ENCODE measurements at regions not wholly inside any gene's neighbourhood (a gene's known extent, or its start where the extent isn't known, plus 50 kb on each side); places are given as distances from the start of the nearest gene placed in this dataset.

DNA sequence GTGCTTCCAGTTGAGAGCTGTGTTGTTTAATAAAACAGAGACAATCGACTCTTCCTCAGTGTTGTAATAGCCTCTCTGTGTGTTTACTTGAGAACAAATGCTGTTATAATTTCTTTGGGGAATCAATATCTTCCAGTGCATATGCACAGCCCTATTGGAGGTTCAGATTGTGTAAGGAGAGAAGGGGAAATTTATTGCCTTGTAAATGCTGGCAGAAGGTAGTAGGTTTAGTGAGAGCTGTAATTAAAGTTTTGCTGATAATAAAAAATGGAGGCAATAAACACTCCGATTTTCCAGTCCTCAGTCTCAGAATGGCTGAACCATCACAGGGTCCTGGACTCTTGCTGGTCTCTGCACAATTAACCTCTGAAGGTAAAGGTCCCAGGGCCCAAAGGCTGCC is 128.3 kb downstream of the C5orf15 start:
- no peak overlapping the region for H2AFZ ChIP-seq (ENCODE audit: control insufficient read depth, low read length)
- no peak for TF ChIP-seq CTCF (optimal IDR thresholded peaks at IDR 0.05 in 1 of 3, IDR thresholded peaks at IDR 0.05 in 1 of 3, conservative IDR thresholded peaks at IDR 0.05 in 1 of 3; ENCODE audit: extremely low read depth in 1 of 3, insufficient read depth in 2 of 3, low read length in 3 of 3)
- no peak for TF ChIP-seq EZH2 (IDR thresholded peaks at IDR 0.05; ENCODE audit: low read length)

GRCh38 chr5:133839721-133840120 is 128.7 kb downstream of the C5orf15 start:
- Histone ChIP-seq H2AFZ (ENCODE audit: control insufficient read depth, low read length) (no peak overlapping the region), H3K36me3 (ENCODE audit: control insufficient read depth in 2 of 2, extremely low read depth in 1 of 2, insufficient read depth in 2 of 2, low read length in 2 of 2) (no peaks in the 10 kb centered on the region), H3K4me1 (ENCODE audit: control insufficient read depth, extremely low read depth, insufficient read depth, low read length) (peaks cover 5% of the 10 kb centered on the region), H3K27ac (ENCODE audit: control insufficient read depth, insufficient read depth, low read length) (no peak overlapping the region), H4K20me1 (ENCODE audit: control insufficient read depth, extremely low read depth, insufficient read depth, low read length) (no peaks in the 10 kb centered on the region), H3K9ac (ENCODE audit: control insufficient read depth, extremely low read depth, insufficient read depth, low read length) (no peak overlapping the region), H3K9me1 (ENCODE audit: control insufficient read depth, extremely low read depth, insufficient read depth, low read length) (no peaks in the 10 kb centered on the region), H3K9me3 (ENCODE audit: control insufficient read depth, low read depth, low read length) (no peaks in the 10 kb centered on the region), H3K79me2 (ENCODE audit: control insufficient read depth, insufficient read depth, low read length) (no peaks in the 10 kb centered on the region), H3K4me3 (ENCODE audit: control insufficient read depth in 2 of 3, extremely low read depth in 1 of 3, insufficient read depth in 2 of 3, low read depth in 1 of 3, low read length in 3 of 3) (no peak overlapping the region), H3K4me2 (ENCODE audit: control insufficient read depth, extremely low read depth, insufficient read depth, low read depth, low read length) (no peak overlapping the region), H3K27me3 (ENCODE audit: control insufficient read depth, extremely low read depth, insufficient read depth, low read length) (peaks cover 52% of the 10 kb centered on the region)
- DNase-seq (ENCODE audit: low read depth, low spot score) (no peak), FAIRE-seq (no peak)
- dilution Hi-C loops (cut with MboI; ENCODE audit: extremely low pct_ligation_motif_present, low sequenced_read_pairs), result no loop called here
- TF ChIP-seq EZH2 (IDR thresholded peaks at IDR 0.05; ENCODE audit: low read length) (no peak), CTCF (optimal IDR thresholded peaks at IDR 0.05 in 1 of 3, IDR thresholded peaks at IDR 0.05 in 1 of 3, conservative IDR thresholded peaks at IDR 0.05 in 1 of 3; ENCODE audit: extremely low read depth in 1 of 3, insufficient read depth in 2 of 3, low read length in 3 of 3) (no peak)

More for the DNA sequence above, 128.3 kb downstream of the C5orf15 start:
- peaks cover 52% of the 10 kb centered on the region for H3K27me3 ChIP-seq (ENCODE audit: control insufficient read depth, extremely low read depth, insufficient read depth, low read length)
- no peak overlapping the region for H3K27ac ChIP-seq (ENCODE audit: control insufficient read depth, insufficient read depth, low read length)
- no peak overlapping the region for H3K9ac ChIP-seq (ENCODE audit: control insufficient read depth, extremely low read depth, insufficient read depth, low read length)
- H3K9me1 ChIP-seq (ENCODE audit: control insufficient read depth, extremely low read depth, insufficient read depth, low read length), result peaks cover 2% of the 10 kb centered on the region
- H3K9me3 ChIP-seq (ENCODE audit: control insufficient read depth, low read depth, low read length), result no peaks in the 10 kb centered on the region
- FAIRE-seq (no peak), DNase-seq (ENCODE audit: low read depth, low spot score) (no peak)
- no peaks in the 10 kb centered on the region for H3K79me2 ChIP-seq (ENCODE audit: control insufficient read depth, insufficient read depth, low read length)
- H3K4me1 ChIP-seq (ENCODE audit: control insufficient read depth, extremely low read depth, insufficient read depth, low read length), result peaks cover 10% of the 10 kb centered on the region
- dilution Hi-C loops (cut with MboI; ENCODE audit: extremely low pct_ligation_motif_present, low sequenced_read_pairs), result no loop called here
- H3K4me2 ChIP-seq (ENCODE audit: control insufficient read depth, extremely low read depth, insufficient read depth, low read depth, low read length), result no peak overlapping the region
- H4K20me1 ChIP-seq (ENCODE audit: control insufficient read depth, extremely low read depth, insufficient read depth, low read length), result peaks cover 3% of the 10 kb centered on the region
- no peak overlapping the region for H3K4me3 ChIP-seq (ENCODE audit: control insufficient read depth in 2 of 3, extremely low read depth in 1 of 3, insufficient read depth in 2 of 3, low read depth in 1 of 3, low read length in 3 of 3)
- H3K36me3 ChIP-seq (ENCODE audit: control insufficient read depth in 2 of 2, extremely low read depth in 1 of 2, insufficient read depth in 2 of 2, low read length in 2 of 2), result no peaks in the 10 kb centered on the region
